GM18951 (cell line): ENCODE measurements at regions not wholly inside any gene's neighbourhood (a gene's known extent, or its start where the extent isn't known, plus 50 kb on each side); places are given as distances from the start of the nearest gene placed in this dataset.

Experiments
- POLR2A ChIP-seq: IDR thresholded peaks from 4 replicates; pipeline ENCODE4 v1.6.1; 2011; ENCODE audit warnings: mild to moderate bottlenecking; ENCODE audit not compliant: insufficient read length, insufficient read depth; ENCODE audit errors: extremely low read depth
- in situ Hi-C: fragments of 300-500 bp; cut with MboI; formaldehyde crosslinking; loops from one replicate; pipeline ENCODE4 v1.12.0; 2022; ENCODE audit warnings: low sequenced_read_pairs, mixed read lengths, inconsistent platforms; ENCODE audit not compliant: unreplicated experiment

DNA sequence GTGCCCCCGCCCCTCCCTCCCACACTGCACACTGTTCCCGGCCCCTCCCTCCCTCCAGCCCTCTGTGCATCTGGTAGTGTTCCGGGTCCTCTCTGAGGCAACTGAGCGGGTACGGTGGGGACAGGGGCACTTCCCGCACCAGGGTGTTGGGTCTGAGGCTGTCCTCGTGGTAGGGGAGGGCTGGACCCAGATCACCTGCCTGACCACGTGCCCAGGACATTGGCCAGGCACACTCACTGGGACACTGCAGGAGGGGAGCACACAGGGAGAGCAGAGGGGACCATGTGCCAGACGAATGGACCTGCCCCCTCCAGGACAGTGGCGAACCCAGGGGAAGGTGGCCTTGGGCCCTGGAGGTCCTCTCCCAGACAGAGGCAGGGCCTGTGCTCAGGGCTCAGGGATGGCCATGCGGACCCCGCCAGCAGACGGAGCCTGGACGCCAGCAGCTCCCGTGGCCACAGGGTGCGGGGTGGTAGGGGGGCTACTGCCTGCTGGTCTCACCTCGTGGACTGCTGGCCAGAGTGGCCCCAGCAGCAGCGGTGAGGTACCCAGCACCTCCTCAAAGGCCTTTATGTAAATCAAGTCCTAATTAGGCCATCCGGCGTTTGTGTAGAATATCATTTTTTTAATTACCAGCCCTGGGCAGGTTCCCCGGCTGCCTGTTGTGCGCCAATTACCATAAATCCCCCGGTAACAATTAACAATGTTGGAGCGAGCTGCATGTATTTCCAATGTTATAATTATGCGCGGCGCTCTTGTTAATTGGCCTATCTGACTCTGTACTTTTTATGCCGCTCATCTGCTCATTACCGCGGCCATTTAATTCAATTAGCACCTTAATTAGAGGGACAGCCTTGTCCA, 106.9 kb downstream of the FAM53A start:
- in situ Hi-C loops, result no loop called here
- no peak for TF ChIP-seq POLR2A

DNA sequence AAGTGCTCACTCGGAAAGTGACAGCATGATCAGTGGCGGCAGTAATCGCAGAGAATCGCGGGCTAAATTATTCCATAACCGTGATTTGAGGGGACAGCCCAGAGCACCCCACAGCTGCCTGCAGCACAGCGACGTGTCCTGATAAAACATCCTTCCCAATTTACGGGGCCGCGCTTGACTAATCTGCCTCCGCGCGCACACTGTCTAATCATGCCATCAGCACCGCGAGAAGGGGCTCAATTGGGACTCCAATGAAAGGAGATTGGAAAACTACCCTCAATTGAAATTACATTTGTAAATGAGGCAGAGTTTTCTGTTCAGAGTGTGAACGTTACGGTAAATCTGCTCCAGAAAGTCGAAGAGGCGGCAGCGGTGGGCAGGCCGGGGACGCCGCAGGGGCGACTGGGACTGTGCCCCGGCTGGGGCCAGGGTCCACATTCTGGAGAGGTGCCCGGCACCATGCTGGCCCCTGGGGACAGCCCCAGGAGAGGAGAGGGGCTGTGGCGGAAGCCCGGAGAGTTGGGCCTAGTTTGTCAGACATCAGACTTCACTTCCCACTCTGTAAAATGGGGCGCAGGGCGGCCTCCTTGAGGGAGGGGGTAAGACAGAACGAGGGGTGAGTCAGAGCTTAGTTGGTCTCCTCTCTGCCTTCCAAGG, 107.7 kb downstream of the FAM53A start:
- in situ Hi-C loops, result no loop called here
- TF ChIP-seq POLR2A, result no peak

DNA sequence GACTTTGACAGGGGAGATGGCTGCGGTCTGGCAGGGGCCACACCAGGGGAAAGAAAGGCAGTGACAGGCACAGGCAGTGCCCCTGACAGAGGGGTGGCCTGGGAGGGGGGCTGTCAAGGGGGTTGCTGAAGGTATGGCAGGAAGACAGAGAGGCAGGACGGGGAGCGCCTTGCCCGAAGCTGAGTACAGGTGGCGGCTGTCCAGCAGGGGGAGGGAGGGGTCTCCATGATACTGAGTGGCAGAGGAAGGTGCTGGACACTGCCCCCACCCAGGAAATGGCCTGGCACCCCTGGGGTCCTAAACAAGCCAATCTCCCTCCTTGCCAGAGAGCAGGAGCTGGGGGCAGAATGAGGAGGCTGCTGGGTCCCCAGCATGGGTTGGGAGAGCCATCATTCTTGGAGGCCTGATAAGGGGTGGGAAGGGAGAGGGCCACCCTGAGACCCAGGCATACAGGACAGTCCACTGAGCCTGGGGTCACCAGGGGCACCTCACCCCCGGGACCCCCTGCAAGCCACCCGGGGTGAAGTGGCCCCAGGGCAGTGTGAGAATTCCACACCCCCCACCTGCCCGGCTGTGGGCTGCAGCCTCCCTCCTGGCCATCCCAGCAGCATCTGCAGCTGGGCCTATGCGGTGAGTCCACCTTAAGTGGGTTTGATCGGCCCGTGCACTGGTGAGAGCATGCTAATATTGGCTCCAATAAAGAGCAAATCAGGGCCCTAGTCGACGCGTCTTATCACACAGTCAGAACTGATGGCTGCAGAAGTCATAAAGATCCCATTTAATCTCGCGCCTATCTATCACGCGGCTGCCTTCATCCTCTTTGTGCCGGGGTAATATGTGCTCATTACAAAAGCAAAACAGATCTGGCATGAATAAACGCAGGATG, 108.5 kb downstream of the FAM53A start:
- in situ Hi-C loops, result no loop called here
- TF ChIP-seq POLR2A, result no peak

DNA sequence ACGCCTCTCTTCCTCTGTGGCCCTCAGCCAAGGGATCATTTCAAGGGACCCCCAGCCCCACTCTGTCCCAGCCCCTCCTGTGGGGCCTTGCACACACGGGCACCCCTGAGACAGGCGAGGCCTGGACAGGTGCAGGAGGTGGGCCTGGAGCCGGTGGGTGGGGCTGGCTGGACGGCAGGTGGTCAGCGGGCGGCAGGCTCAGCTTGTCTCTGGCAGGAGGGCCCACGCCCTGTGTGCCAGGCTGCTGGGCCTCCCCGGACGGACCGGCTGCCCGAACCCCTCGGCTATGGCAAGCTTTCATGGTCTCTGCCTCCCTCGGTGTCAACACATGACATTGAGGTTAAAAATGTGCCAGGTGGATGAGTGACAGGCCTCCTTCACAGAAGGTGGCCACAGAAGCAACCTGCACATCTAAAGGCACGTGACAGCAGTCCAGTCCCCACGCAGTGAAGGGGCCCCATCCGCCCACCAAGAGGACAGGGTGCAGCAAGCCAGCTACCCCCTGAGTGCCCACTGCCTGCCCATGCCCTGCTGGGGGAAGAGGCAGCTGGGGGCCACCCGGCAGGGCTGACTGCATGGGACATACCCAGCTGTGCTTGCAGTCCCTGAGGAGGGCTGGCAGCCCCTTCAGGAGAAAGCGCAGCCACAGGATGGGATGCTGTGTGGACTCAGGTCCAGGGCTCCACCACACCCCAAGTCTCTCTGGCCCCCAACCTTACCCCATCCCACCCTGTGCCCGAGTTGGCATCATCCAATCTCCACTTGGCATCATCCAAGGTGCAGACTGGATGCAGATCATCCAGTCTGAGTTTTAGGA, 109.3 kb downstream of the FAM53A start:
- in situ Hi-C loops, result no loop called here
- TF ChIP-seq POLR2A, result no peak

DNA sequence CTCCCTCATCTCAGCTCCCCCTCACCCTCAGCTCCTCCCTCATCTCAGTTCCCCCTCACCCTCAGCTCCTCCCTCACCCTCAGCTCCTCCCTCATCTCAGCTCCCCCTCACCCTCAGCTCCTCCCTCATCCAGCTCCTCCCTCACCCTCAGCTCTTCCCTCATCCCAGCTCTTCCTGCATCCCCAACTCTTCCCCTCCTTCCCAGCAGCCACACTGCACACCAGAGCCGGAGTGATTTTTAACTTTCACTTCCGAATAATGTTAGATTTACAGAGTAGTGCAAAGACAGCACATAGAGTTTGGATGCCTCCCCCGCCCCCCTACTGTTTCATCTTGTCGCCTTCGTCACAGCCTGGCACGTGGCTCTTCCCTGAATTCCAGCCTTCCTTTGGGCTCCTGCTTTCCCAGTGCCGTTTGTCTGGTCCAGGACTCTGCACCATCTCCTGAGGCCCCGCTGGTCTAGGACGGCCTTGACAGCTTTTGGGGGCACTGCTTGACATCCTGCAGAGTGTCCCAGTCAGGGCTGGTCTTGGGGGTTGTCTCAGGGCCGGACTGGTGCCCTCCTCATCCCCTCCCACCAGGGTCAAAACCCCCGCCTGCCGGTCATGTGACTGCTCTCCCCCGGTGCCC, 110.2 kb downstream of the FAM53A start:
- in situ Hi-C loops, result no loop called here
- no peak for TF ChIP-seq POLR2A

DNA sequence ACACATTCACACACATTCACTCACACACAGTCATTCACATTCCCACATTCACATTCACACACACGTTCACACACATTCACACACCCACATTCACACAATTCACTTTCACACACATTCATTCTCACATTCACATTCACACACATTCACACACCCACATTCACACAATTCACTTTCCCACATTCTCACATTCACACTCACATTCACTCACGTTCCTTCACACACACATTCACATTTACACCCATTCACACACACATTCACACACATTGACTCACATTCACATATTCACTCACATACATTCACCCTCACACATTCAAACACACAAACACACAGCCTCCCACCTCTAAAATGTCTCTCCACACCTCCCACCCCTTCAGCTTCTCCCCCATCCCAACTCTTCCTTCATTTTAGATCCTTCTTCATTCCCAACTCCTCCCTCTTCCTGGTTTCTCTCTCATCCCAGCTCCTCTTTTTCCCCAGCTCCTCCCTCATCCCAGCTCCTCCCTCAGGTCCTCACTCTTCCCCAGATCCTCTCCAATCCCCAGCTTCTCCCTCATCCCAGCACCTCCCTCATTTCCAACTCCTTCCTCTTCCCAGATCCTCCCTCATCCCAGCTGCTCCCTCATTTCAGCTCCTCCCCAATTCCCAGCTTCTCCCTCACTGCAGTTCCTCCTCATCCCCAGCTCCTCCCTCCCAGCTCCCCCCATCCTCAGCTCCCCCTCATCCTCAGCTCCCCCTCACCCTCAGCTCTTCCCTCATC, 111.0 kb downstream of the FAM53A start:
- in situ Hi-C loops, result no loop called here
- TF ChIP-seq POLR2A, result no peak

DNA sequence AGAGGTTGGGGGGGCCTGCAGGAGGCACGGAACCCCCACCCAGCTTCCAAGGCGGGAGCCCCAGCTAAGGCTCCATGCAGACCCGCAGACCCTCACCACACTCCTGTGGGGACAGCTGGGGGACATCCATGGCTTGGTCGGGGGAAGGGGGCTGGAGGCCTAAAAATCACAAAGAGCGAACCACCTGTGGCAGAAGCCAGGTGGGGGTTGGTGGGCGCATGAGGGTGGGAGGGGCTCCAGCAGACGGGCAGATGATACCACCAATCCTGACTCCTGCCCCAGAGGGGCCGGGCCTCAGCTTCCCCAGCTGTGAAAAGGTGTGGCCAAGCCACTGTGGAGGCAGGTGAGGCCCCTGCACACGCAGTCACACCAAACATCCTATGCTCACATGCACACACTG, 111.6 kb downstream of the FAM53A start:
- no peak for TF ChIP-seq POLR2A
- in situ Hi-C loops, result no loop called here

DNA sequence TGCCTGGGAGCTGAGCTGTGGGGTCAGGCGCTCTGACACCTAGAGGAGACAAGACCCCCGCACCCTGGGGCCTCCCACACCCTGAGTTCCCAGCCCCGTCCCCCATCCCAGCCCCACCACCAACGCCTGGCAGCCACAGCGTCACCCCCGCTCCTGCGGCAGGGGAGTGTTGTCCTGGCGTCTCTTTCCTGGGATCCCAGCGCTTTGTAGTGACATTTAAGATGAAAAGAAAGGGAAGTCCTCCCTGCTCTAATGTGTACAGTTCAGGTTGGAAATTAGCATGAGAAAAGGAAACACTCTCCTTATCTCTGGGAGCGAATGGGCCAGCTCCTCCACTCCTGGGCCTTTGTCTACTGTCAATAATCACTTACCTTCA, 112.1 kb downstream of the FAM53A start:
- in situ Hi-C loops, result no loop called here

DNA sequence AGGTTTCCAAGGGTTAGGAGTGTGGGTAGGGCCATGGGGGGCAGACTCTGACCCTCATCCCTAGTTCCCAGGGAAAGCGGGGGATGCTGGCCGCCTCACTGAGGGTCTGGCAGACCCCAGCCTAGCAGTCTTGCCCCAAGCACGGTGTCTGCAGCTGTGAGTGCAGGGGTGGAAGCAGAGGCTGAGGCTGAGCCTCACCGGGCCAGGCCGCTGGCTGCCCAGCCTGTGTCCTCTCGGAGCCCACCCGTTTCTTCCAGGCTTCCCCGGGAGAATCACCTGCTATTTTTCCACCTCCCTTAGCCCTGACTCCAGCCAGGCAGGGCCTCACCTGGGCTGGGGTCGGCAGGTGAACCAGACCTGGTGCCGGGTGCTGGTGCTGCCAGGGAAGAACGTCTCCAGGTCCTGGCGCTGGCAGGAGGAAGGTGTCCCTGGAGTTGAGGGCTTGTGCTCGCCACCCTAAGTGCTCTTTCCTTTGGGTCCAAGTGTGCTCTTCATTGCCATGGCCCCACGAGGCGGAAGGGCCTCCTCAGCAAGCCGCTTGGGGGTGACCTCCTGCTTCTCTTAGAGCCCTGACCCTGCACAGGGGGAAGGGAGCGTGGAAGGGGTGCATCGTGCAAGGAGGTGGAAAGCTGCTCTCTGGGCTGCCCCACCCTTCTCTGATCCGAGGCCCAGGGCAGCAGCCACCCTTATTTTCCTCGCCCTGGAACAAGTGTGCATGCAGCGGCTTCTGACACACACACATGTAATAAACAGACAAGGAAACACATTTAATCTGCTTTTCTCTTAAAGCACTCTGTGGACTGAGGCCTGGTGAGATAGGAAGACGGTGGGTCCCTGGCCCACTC, 112.7 kb downstream of the FAM53A start:
- no peak for TF ChIP-seq POLR2A
- in situ Hi-C loops, result no loop called here

More for the DNA sequence above, 112.1 kb downstream of the FAM53A start:
- TF ChIP-seq POLR2A, result no peak

DNA sequence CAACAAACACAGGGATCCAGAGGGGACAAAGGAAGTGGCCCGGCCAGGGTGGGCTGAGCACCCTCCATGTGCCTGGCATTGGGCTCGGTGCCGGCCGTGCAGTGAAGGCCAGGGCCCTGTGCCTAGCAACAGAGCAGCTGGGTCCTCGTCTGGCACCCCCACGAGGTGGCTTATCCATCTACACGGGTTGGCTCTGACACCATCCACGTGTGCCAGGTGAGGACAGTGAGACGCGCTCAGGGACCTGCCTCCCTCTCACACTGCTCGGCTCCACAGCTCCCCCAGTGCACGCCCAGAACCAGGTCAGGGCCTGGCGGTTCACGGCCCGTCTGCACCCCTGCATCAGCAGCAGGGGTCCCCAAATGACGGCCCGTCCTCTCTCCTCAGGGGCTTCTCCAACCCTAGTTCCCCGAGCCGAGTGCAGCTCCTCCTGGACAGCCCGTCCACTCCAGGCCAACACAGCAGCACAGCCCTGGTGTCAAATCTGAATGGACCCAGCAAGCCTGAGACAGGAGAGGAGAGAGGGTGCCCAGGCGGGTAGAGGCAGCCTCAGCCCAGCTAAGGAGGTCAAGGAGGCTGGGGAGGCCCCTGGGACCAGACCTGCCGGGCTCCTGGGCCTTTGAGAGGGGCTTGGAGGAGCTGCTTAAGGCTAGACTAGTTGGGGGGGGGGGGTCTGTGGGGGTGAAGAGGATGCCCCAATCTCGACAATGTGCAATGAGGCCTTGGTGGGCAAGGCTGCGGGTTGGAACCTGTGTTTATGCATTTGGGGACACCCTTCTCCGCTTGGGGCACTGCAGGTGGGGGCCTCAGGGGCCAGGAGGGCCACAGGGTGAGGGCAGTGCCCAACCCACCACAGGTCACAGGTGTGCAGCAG, 113.6 kb downstream of the FAM53A start:
- TF ChIP-seq POLR2A, result no peak
- in situ Hi-C loops, result no loop called here
